ENCODE measurements at regions not wholly inside any gene's neighbourhood (a gene's known extent, or its start where the extent isn't known, plus 50 kb on each side); places are given as distances from the start of the nearest gene placed in this dataset.

DNA sequence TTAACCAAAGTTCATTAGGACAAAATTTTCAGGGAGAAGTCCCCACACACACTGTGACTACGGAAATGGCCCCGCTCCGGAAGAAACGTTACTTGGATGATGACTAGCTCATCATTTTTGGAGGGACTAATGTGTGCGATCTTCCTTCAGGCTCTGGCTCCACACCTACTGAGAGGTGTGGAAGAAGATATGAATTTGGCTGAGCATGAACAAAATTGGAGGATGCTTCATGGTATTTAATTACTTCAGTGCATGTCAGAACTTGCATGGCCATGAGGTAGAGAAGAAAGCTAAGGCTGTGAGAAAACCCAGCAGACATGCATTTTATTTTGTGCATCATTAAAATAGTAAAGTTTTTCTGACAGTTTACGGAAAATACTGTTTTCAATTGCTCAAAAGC, 202.1 kb upstream of the TLE4 start:
- DNase-seq = no peak

DNA sequence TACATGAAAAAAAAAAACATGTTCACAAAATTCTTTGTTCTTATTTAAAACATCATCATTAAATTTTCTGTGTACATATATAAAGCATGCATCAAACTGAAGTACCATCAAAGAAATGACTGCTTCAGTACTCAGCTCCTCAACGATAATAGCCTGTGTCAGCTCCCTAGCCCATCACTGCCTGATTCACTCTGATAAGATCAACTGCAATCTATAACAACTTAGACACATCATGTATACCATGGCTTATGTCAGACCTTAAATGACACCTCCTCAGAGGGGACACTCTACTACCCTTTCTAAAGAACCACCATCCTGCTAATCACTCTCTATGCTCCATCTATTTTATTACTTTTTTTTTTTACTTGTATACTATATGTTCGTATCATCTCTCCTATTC, 200.5 kb upstream of the TLE4 start:
- no peak for DNase-seq

DNA sequence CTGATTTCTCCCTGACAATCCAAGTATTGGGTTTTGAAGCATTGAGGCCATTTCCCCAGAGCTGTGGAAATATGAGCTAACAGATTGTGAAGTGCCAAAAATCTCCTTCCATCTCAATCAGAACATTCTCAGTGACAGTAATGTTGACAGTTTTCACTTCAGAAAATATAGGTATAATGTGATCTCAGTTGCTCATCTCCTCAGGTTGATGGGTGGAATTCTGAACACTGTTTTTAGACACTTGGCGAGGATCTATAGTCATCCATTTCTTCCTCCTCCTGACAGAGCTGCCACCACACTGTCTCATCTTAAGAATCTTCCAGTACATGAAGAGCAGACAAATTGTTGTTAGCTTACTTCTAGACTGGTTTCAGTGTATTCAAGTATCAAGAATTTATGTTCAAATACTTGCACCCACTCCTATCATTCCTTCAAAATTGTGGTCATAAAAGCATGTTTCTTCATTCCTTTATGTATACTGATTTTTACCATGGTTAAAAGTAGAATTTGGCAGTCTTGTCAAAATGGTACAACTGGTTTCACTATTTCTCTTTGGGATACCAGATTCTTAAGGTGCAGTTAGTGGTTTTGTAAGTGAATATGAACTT, 199.7 kb upstream of the TLE4 start:
- no peak for DNase-seq

DNA sequence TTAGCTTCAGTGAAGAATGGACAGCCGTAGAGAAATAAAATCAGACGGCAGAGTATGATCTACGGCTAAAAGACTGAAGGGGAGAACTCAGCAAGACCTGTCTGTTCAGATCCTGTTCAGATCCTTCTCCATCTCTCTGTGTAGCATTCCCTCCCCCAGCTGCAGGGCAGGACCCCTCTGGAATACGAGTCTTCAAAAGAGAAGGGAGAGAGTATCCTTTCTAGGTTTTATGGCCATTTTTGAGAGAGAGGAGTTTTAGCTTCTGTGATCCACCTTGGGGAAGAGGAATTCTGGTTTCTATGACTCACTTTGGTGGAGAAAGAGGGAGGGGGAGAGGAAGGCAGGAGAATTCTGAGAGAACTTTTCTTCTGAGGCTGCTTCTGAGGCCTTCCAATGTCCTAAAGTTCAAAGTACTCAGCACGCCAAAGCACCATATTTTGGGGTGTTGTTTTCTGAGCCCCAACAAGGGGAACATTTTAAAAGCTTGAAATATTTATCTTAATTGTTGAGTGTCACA, 194.4 kb upstream of the TLE4 start:
- DNase-seq = no peak

DNA sequence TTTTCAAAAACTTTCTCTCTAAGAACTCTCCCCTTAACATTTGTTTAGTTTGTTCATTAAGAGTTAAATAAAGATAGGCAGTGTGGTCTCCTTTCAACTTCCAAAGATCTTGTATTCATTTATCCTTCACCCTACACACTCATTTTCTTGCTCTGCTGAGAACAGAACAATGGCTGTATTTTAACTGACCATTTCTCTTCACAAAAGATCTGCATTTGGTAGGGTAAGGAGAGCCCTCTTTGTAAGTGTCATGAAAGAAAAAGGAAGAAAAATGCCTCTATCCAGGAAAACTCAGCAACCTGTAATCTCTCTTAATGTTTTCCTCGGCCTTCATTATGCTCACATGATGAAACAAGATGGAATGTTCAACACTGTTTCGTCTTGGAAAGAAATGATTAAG, 193.7 kb upstream of the TLE4 start:
- DNase-seq = no peak

DNA sequence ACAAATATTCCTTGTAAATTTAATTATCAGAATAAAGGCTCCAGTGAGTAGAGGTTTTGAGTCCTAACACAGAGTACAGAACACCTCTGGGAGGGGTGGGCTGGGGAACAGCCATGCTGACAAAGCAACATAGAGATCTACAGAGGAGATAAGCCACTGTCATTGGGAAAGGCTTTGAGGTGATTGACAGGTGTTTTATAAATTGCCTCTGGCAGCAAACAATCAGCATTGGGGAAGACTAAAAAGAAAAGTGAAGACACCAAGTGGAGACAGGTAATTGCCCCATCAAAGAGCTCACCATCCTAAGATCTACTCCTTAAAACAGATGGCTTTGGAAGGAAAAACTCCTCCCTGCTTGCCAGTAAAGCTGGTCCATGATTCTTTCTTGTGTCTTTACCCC, 189.7 kb upstream of the TLE4 start:
- DNase-seq = no peak

DNA sequence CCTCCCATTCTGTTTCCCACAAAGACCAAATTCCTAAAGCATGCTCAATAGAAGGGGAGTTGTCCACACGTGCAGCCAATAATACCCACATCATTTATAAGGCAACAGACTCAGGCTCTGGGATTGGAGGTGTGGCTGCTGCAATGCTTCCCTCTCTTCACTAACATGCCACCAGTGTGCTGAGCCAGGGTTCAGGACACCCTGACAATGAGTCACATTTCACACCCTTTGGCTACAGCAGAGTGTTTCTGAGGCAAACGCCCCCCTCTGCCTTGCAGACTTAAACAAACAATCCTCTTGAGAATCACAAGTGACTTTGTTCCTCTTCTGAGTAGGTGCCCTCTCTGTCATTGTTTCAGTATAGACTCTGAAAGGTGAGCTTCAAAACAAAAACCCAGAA, 189.3 kb upstream of the TLE4 start:
- DNase-seq = no peak

DNA sequence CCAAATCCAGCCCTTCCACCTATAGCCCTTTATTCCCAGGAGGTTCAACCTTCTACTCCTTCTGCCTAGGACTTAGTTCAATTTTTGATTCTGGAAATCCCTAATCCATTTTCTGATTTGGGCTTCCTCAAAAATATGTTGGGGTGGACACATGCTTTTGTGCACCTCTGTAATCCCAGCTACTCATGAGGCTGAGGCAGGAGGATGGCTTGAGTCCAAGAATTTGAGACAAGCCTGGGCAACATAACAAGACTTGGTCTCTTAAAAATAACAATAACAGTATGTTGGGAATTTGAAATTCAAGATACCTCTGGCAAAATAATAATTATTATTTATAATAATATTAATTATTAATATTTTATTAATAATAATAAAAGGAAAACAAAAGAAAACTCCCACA, 188.7 kb upstream of the TLE4 start:
- no peak for DNase-seq

DNA sequence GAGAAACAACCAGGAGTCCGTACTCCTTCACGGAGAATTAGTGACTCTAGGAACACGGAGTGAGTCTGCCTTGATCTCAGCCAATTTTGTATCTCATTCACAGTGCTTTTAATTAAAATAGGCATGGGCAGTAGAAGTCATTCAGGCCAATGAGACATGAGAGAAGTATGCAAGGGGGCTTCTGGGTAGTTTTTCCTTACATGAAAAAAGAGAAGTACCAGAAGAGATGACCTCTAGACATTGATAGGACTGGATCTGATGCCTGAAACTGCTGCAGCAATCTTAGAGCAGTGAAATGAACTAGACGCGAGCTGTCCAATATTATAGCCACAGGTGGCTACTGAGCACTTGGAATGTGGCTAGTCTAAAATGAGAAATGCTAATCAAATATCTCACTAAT, 187.7 kb upstream of the TLE4 start:
- no peak for DNase-seq

DNA sequence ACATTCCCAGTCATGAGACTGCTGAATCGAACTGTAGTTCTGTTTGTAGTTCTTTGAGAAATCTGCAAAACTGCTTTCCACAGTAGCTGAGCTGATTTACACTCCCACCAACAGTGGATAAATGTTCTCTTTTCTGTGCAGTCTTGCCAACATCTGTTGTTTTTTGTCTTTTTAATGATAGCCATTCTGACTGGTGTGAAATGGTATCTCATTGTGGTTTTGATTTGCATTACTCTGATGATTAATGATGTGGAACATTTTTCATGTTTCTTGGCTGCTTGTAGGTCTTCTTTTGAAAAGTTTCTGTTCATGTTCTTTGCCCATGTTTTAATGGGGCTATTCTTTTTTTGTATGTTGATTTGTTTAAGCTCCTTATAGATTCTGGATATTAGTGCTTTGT, 187.3 kb upstream of the TLE4 start:
- no peak for DNase-seq

DNA sequence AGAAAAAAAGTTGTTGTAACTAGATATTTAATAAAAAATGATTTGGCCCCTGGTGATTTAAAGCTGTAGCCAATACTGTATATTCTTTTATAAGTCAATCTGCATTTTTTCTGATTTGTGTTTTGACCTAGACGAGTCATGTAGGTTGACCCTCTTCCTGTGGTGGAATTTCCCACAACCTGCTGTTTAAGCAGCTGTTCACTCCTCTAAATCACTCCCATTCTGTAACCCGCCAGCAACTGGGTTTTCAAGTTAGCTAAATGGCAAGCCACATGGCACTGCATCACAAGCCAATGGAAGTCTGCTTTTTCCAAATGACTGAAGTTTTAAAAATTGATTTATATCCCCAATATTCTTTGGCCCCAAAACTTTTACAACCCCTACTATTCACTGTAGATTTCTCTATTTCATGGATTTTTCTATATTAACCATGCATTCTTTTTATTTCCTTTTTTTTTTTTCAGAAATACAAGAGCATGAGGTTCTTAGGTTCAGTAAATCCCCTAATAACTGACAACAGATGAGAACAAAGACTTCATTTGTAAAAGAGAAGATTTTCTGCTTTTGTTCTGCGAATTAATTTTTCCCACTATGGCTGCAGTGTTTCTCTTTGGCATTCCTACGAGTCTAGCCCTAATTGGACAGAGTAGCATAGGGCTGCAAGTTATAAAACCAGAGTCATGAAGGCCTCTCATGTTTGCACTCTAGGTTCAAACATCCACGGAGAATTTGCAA, 184.5 kb upstream of the TLE4 start:
- no peak for DNase-seq

DNA sequence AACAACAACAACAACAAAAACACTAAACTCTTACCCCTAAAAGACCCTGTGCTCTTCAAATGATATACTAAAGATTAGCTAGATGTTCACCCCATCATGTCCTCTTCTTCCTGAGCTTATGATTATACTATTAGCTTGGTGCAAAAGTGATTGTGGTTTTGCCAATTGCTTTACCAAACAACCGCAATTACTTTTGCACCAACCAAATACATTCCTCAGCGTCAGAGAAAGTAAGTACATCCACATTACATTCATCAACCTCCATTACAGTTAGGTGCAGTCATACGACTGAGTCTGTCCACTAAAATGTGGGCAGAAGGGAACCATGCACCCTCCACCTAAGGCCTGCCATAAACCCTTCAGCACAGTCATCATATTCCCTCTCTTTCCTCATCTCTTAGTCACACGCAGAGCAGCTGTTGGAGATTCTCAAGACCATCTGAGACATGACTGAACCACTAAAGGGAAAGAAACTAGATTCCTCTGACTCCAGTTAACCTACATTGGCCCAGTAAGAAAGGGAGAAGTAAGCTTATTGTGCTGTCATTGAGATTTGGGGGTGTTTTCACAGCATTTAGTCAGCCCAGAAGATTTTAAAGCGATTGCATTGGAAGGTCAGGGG, 181.6 kb upstream of the TLE4 start:
- no peak for DNase-seq

DNA sequence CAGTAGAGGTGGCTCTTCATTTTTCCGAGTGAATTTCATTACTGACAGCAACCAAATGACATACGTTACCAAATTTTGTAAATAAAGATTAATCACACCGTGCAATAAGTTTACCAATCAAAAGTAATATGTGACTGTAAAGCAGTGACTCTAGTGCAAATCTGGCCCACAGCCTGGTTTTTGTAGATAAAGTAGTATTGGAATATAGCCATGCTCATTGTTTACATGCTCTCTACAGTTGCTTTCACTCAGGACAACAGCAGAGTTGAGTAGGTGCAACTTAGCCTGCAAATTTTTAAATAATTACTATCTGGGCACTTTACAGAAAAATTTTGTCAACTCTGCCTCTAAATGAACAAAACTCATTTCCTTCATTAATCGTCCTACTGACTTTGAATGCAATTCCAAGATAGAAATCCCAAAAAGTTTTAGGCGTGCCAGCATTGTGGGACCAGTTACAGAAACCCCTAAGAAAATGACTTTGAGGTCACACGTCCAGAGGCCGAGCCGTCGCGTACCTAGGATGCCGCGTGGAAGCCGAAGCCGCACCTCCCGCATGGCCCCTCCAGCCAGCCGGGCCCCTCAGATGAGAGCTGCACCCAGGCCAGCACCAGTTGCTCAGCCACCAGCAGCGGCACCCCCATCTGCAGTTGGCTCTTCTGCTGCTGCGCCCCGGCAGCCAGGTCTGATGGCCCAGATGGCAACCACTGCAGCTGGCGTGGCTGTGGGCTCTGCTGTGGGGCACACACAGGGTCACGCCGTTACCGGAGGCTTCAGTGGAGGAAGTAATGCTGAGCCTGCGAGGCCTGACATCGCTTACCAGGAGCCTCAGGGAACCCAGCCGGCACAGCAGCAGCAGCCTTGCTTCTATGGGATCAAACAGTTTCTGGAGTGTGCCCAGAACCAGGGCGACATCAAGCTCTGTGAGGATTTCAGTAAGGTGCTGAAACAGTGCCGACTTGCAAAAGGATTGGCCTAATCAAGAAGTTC, 180.7 kb upstream of the TLE4 start:
- no peak for DNase-seq

DNA sequence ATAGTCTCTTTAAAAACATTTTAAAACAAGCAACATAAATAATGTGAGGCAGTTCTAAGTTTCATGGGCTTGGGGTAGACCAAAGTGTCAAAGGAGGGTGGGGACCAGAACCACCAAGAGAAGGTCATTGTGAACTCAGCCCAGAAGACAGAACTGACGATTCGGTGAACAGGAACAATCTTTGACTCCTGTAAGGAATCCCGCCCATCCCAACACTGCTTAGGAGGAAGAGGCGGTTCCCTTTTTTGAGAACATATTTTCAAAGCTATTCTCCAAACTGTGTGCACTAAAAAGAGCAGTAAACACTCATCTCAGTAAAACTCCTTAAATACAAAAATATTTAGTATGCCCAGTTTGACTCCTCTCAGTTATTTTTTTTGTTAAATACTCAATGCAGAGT, 176.5 kb upstream of the TLE4 start:
- DNase-seq = no peak

DNA sequence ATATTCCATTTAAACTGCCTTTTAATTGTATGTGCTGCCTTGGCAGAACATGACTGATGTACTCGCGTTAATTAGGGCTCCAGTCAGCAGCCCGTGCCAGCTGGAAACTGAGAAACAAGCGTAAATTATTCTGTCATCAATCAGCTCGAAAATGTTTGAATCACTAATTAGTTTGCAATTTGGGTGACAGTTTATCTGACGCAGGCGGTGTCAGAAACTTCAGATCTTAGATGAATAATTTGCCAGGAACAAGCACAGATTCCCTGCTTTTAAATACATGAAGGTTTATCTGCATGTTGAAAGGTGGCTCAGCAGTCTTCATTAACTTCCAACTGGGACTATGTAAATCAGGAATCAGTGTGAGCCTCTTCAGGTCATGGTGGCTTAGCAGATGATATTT, 176.0 kb upstream of the TLE4 start:
- DNase-seq = peak; percentile 30

DNA sequence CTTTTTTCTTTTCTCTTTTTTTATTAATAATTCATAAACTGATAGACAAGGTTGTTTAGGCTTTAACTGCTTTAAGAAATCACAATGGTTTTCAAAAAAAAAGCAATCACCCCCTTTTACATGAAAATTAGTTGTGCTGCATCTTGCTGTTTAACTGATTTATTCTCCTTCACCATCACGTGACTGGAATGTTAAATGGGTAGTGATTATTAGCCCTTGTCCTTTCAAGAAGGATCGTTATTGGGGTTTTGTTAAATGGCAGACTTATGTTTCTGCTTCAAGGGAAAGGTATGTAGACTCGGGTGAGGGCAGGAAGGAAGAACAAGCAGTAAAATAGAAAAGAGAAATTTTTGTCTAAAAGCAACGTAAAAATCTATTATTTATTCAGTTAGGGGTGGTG, 175.6 kb upstream of the TLE4 start:
- peak; percentile 24 for DNase-seq

DNA sequence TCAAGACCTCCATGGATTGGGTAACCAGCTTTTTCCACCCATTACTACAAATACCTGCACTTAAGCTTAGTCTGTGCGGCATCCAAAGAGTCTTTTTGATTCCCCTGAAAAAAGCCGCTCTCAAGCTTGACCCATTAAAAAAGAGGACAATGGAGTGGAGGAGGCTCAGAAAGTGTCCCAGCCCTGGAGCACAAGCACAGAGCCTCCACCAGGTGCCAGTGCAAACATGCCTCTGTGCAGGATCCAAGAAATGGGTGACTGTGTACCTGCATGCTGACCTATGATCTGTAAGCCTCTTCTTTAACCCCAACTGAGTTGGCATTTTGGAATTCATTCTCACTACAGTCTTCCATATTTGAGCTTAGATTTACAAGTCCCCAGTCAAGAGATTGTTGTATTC, 168.3 kb upstream of the TLE4 start:
- DNase-seq = no peak

DNA sequence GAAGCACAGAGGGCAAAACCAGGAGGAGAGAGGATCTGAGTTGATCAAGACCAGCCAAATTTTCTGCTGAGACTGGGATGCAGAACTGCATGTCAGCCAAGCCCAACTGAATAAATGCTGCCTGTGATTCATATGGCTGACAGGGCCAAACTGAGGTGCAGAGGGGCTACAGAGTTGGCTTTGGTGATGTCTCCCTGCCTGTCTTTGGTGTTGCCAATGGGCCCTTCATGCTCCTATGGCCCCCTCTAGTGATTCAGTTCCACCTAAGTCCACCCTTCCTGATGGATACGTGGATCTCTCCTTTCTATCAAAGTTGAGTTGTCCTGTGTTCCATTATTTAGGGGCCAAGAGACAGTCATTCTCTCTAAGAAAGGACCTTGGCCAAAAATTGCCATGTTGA, 163.6 kb upstream of the TLE4 start:
- DNase-seq = no peak

DNA sequence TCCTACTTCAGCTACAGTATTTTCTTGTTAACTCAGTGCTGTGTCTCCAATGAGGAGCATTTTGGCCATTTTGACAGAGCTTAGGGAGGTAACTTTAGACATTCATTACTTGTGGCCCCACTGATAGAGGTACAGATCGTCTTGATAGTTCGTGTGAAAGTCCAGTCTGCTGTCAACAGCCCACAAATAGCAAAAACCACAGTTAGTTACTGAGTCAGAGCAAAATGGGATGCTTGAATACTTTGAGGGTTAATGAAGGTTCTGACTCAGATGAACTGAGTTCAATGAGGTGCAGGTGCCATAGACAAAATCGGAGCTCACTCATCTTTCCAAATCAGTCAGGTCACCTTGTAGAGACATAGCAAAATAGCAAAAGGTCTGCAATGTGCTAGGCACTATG, 163.1 kb upstream of the TLE4 start:
- no peak for DNase-seq

DNA sequence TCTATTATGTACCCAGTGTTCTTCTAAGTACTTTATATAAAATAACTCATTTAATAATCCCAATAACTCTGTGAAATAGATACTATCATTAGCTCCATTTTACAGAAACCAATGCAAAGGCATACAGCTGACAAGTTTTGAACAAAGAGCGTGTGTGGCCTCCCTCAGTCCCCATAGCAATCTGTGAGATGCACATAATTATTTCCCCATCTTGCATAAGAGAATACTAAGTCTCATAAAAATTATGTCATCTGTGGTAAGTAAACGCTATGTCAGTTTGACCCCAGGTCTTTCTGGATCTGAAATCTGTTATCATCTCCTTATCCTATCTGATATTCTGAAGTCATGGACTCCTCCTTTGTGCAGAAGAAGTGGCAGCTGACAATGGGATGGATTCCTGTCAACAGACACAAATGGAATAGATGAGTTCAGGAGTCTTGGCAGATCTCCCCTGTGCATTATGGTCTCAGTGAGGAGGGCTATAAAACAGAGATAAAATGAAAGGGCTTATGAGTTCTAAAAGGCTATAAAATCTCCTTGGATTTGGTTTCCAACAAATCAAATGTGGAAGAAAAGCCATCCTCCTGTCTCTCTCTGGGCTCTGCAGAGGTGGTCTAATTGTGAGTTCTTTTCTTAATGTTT, 162.5 kb upstream of the TLE4 start:
- DNase-seq = no peak

DNA sequence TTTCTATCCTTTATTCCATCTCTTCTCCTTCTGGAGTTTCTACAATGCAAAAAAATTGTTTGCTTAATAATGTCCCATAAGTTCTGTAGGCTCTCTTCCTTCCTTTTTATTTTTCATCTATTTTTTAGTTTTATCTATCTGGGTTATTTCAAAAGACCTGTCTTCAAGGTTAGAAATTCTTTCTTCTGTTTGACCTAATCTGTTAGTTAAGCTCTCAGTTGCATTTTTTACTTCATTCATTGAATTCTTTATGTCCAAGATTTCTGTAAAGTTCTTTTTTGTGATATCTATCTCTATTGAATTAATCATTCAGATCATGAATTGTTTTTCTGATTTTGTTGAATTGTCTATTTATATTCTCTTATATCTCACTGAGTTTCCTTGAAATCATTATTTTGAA, 145.9 kb upstream of the TLE4 start:
- no peak for DNase-seq

DNA sequence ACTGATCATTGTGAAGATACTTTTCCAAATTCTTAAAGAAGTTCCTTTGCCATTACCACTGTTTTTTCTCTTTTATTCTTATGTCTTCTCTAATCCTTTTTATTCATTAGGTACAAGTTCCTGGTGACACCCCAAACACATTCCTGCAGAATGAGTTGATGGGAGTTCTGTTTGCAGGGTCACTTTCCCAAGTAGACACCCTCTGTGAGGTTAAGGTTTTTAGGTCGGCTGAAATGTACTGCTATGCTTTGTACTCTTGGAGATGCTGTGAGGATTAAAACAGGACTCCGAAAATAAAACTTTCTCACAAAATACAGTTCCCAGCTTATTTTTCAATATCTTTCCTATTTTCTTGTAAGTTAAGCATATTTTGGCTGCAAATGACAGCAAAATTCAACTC, 143.3 kb upstream of the TLE4 start:
- DNase-seq = no peak

DNA sequence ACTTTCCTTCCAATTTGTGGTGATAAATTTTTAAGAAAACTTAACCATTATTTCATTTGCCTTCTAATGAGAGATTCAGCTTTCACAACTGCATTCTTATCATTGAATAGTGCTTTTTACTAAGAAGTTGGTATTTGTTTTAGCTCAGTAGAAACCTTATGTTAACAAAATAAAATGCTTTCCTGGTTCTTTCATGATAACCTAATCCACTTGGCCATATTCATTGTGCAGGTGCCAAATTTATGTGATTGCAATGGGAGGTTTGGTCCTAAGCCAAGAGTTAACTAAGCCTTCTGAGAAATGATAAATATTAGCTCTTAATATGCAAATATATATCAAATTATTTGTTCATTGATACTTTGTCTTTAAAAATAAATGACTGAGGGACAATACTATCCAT, 141.1 kb upstream of the TLE4 start:
- no peak for DNase-seq
